Fibroblast of mammary gland (primary cell): ENCODE measurements at regions not wholly inside any gene's neighbourhood (a gene's known extent, or its start where the extent isn't known, plus 50 kb on each side); places are given as distances from the start of the nearest gene placed in this dataset.

Experiments
- DNase-seq: peaks from one replicate; pipeline ENCODE4 v3.0.0-alpha.2; 2010; ENCODE audit warnings: low read depth
- H3K4me3 ChIP-seq: 2 replicates; pipeline ENCODE4 v1.5.1; 2011; ENCODE audit warnings: low read depth, mild to moderate bottlenecking, low read length, moderate library complexity; ENCODE audit not compliant: control insufficient read depth
- CTCF ChIP-seq: conservative IDR thresholded peaks from 2 replicates; pipeline ENCODE4 v1.5.1; 2011; ENCODE audit warnings: low read depth, low read length, inconsistent platforms; ENCODE audit not compliant: control insufficient read depth, insufficient read depth

- H3K4me3 ChIP-seq, result no peak overlapping the region
- no peak for DNase-seq
- TF ChIP-seq CTCF, result no peak
Measured at GRCh38 chrX:39764441-39764914, 333.3 kb downstream of the BCOR start.

GRCh38 chrX:39765327-39765726 lies 332.4 kb downstream of the BCOR start:
- H3K4me3 ChIP-seq, result no peak overlapping the region
- TF ChIP-seq CTCF, result no peak
- no peak for DNase-seq

- DNase-seq, result no peak
- no peak for TF ChIP-seq CTCF
- no peak overlapping the region for H3K4me3 ChIP-seq
Measured at GRCh38 chrX:39766085-39766726, 331.6 kb downstream of the BCOR start.

- no peak for TF ChIP-seq CTCF
- DNase-seq, result no peak
- H3K4me3 ChIP-seq, result no peak overlapping the region
Measured at GRCh38 chrX:39766855-39767254, 330.9 kb downstream of the BCOR start.

GRCh38 chrX:39767446-39767845 lies 330.3 kb downstream of the BCOR start:
- no peak overlapping the region for H3K4me3 ChIP-seq
- TF ChIP-seq CTCF, result no peak
- DNase-seq, result peak; percentile 38

- H3K4me3 ChIP-seq, result no peak overlapping the region
- DNase-seq, result no peak
- no peak for TF ChIP-seq CTCF
Measured at GRCh38 chrX:39769748-39770147, 328.0 kb downstream of the BCOR start.

- no peak overlapping the region for H3K4me3 ChIP-seq
- no peak for TF ChIP-seq CTCF
- no peak for DNase-seq
Measured at GRCh38 chrX:39771089-39771488, 326.7 kb downstream of the BCOR start.
